Progenitor cell of endocrine pancreas (in vitro differentiated cells): ENCODE measurements at regions not wholly inside any gene's neighbourhood (a gene's known extent, or its start where the extent isn't known, plus 50 kb on each side); places are given as distances from the start of the nearest gene placed in this dataset.
A peak's percentile ranks its signal among the peaks of the same experiment; 100 is the strongest.

Experiments
- DNase-seq: peaks from one replicate; pipeline ENCODE4 v3.0.0; 2021; ENCODE audit warnings: low spot score; ENCODE audit not compliant: unreplicated experiment
- H3K27ac Mint-ChIP-seq: 2 replicates; pipeline ENCODE4 v1.8.0; 2021; ENCODE audit warnings: mild to moderate bottlenecking, moderate library complexity, mixed read lengths
- H3K27me3 Mint-ChIP-seq: 2 replicates; pipeline ENCODE4 v1.8.0; 2021; ENCODE audit warnings: mixed read lengths
- H3K36me3 Mint-ChIP-seq: 2 replicates; pipeline ENCODE4 v1.8.0; 2022; ENCODE audit warnings: mixed read lengths; ENCODE audit not compliant: insufficient read depth
- H3K4me1 Mint-ChIP-seq: 2 replicates; pipeline ENCODE4 v1.8.0; 2021; ENCODE audit warnings: low read depth, mixed read lengths
- H3K4me3 Mint-ChIP-seq: 2 replicates; pipeline ENCODE4 v1.8.0; 2021; ENCODE audit warnings: low read depth, mild to moderate bottlenecking, moderate library complexity, mixed read lengths
- H3K9me3 Mint-ChIP-seq: 2 replicates; pipeline ENCODE4 v1.8.0; 2021; ENCODE audit warnings: low read depth, mixed read lengths
- TF ChIP-seq, protein P1 (sequence below): fragments of 200-600 bp; sonication (generic); IDR thresholded peaks from one replicate; pipeline ENCODE4 v1.5.0; 2021; ENCODE audit warnings: antibody characterized with exemption, mild to moderate bottlenecking; ENCODE audit not compliant: unreplicated experiment

DNA sequence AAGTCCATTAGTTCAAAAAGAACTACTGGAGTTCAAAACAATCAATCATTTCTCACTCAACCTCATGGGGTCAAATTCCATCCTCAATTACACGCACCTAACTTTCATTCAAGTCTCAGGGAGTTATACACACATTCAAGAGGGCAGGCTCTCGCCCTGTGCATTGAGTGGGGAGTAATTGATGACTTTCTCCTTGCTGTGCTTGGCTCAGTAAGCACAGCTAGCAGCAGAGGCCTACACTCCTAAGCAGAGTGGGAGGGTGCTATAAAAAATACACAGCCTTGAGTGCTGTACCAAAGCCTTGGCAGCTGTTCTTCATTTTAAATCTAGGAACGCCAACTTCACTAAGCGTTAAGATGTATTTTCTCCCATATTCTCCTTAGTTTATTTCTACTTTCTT, 958.3 kb upstream of the ADGRL3 start:
- H3K4me1 Mint-ChIP-seq = peaks cover 10% of the 10 kb centered on the region
- H3K36me3 Mint-ChIP-seq = no peaks in the 10 kb centered on the region
- no peaks in the 10 kb centered on the region for H3K9me3 Mint-ChIP-seq
- TF ChIP-seq, protein P1, sequence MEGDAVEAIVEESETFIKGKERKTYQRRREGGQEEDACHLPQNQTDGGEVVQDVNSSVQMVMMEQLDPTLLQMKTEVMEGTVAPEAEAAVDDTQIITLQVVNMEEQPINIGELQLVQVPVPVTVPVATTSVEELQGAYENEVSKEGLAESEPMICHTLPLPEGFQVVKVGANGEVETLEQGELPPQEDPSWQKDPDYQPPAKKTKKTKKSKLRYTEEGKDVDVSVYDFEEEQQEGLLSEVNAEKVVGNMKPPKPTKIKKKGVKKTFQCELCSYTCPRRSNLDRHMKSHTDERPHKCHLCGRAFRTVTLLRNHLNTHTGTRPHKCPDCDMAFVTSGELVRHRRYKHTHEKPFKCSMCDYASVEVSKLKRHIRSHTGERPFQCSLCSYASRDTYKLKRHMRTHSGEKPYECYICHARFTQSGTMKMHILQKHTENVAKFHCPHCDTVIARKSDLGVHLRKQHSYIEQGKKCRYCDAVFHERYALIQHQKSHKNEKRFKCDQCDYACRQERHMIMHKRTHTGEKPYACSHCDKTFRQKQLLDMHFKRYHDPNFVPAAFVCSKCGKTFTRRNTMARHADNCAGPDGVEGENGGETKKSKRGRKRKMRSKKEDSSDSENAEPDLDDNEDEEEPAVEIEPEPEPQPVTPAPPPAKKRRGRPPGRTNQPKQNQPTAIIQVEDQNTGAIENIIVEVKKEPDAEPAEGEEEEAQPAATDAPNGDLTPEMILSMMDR = no peak
- no peak overlapping the region for H3K4me3 Mint-ChIP-seq
- DNase-seq = no peak
- H3K27ac Mint-ChIP-seq = peak overlapping the region; percentile 3
- no peaks in the 10 kb centered on the region for H3K27me3 Mint-ChIP-seq

GRCh38 chr4:60249784-60250183, 950.3 kb upstream of the ADGRL3 start:
- H3K4me1 Mint-ChIP-seq = peaks cover 3% of the 10 kb centered on the region
- DNase-seq = no peak
- H3K9me3 Mint-ChIP-seq = no peaks in the 10 kb centered on the region
- H3K27me3 Mint-ChIP-seq = no peaks in the 10 kb centered on the region
- TF ChIP-seq, protein P1 = no peak
- H3K27ac Mint-ChIP-seq = no peak overlapping the region
- no peaks in the 10 kb centered on the region for H3K36me3 Mint-ChIP-seq
- no peak overlapping the region for H3K4me3 Mint-ChIP-seq

GRCh38 chr4:60250657-60251056, 949.5 kb upstream of the ADGRL3 start:
- no peak overlapping the region for H3K27ac Mint-ChIP-seq

DNA sequence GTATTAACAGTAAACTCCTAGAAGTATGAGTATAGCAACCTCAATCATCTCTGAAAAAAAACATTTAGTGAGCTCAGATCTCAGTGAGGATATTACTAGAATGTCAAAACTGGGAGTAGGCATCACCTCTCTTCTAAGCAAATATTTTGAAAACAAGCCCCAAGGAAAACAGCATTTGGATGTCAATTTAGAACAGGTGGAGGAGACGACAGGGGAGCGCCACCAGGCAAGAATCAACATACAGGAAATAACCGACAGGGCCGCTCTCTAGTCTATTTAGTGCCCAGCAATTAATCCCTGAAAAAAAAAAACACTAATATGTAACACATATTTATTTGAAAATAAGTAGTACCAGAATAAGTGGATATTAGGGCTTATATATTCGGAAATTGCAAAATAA, 940.3 kb upstream of the ADGRL3 start:
- no peak for DNase-seq

More at GRCh38 chr4:60250657-60251056, 949.5 kb upstream of the ADGRL3 start:
- Mint-ChIP-seq H3K36me3 (no peaks in the 10 kb centered on the region), H3K4me1 (peaks cover 1% of the 10 kb centered on the region), H3K9me3 (no peaks in the 10 kb centered on the region), H3K4me3 (no peak overlapping the region), H3K27me3 (no peaks in the 10 kb centered on the region)
- no peak for DNase-seq
- TF ChIP-seq, protein P1 = no peak

GRCh38 chr4:60266505-60266904, 933.6 kb upstream of the ADGRL3 start:
- Mint-ChIP-seq H3K36me3 (no peaks in the 10 kb centered on the region), H3K27me3 (no peaks in the 10 kb centered on the region), H3K4me3 (no peak overlapping the region), H3K9me3 (no peaks in the 10 kb centered on the region), H3K27ac (no peak overlapping the region), H3K4me1 (no peaks in the 10 kb centered on the region)
- no peak for DNase-seq
- TF ChIP-seq, protein P1 = no peak

More for the DNA sequence above, 940.3 kb upstream of the ADGRL3 start:
- Mint-ChIP-seq H3K27me3 (no peaks in the 10 kb centered on the region), H3K4me3 (no peak overlapping the region), H3K9me3 (no peaks in the 10 kb centered on the region), H3K27ac (no peak overlapping the region), H3K36me3 (no peaks in the 10 kb centered on the region), H3K4me1 (peaks cover 6% of the 10 kb centered on the region)
- TF ChIP-seq, protein P1 = no peak
